Naive thymus-derived CD4-positive, alpha-beta T cell (primary cell): ENCODE measurements at regions not wholly inside any gene's neighbourhood (a gene's known extent, or its start where the extent isn't known, plus 50 kb on each side); places are given as distances from the start of the nearest gene placed in this dataset.

ENCODE experiments used
- ATAC-seq: fragments of 150-1000 bp; cut with Tn5 transposase; 2 replicates; pipeline ENCODE4 v1.10.0; 2021; ENCODE audit warnings: mild to moderate bottlenecking, moderate library complexity
- CTCF ChIA-PET: fragments of 350-600 bp; sonication (Branson Sonifier 250); formaldehyde crosslinking; loops from one replicate; lab custom pipeline; 2021; ENCODE audit warnings: antibody characterized with exemption; lab: Charles Lee
- POLR2A ChIA-PET: fragments of 350-600 bp; sonication (Branson Sonifier 250); formaldehyde crosslinking; loops from one replicate; lab custom pipeline; 2021; ENCODE audit warnings: antibody characterized with exemption, inconsistent platforms; lab: Charles Lee
- DNase-seq, 9 donors: peaks; one replicate each; pipeline versions ENCODE4 v3.0.0 to v3.0.0-alpha.2; 2020 to 2022; ENCODE audit warnings: mixed read lengths in 1 of 9
- H3K27ac ChIP-seq: one replicate; pipeline ENCODE4 v1.7.0; 2013; ENCODE audit warnings: mild to moderate bottlenecking, low read depth, low read length, moderate library complexity
- H3K27me3 ChIP-seq, 2 donors: one replicate each; pipeline ENCODE4 v1.7.0; 2013; ENCODE audit warnings: low read length in 2 of 2, mild to moderate bottlenecking in 2 of 2, moderate library complexity in 2 of 2; ENCODE audit not compliant: control insufficient read depth in 2 of 2, insufficient read depth in 2 of 2
- H3K36me3 ChIP-seq, 3 experiments: 1 replicate in 2 of 3; 2 replicates in 1 of 3; pipeline ENCODE4 v1.7.0; 2013; ENCODE audit warnings: low read length in 3 of 3, mild to moderate bottlenecking in 3 of 3, moderate library complexity in 1 of 3; ENCODE audit not compliant: insufficient read depth in 3 of 3, control insufficient read depth in 2 of 3
- H3K4me1 ChIP-seq, 2 donors: one replicate each; pipeline ENCODE4 v1.7.0; 2013; ENCODE audit warnings: low read length in 2 of 2, mild to moderate bottlenecking in 2 of 2, moderate library complexity in 1 of 2; ENCODE audit not compliant: control insufficient read depth in 2 of 2, insufficient read depth in 2 of 2
- H3K4me3 ChIP-seq: 2 replicates; pipeline ENCODE4 v1.7.0; 2013; ENCODE audit warnings: mild to moderate bottlenecking, low read length
- H3K9me3 ChIP-seq, 3 experiments: 1 replicate in 2 of 3; 2 replicates in 1 of 3; pipeline ENCODE4 v1.7.0; 2013; ENCODE audit warnings: low read length in 3 of 3; ENCODE audit not compliant: control insufficient read depth in 2 of 3
- H3K27ac Mint-ChIP-seq, 9 donors: one replicate each; pipeline ENCODE4 v1.8.0; 2020 to 2022; ENCODE audit warnings: mixed read lengths in 9 of 9, mild to moderate bottlenecking in 8 of 9, moderate library complexity in 5 of 9, inconsistent platforms in 2 of 9
- H3K27me3 Mint-ChIP-seq, 5 donors: one replicate each; pipeline ENCODE4 v1.8.0; 2021 to 2022; ENCODE audit warnings: mixed read lengths in 5 of 5, mild to moderate bottlenecking in 1 of 5
- H3K36me3 Mint-ChIP-seq, 5 donors: one replicate each; pipeline ENCODE4 v1.8.0; 2020 to 2022; ENCODE audit warnings: mixed read lengths in 5 of 5, mild to moderate bottlenecking in 3 of 5, inconsistent platforms in 1 of 5
- H3K4me1 Mint-ChIP-seq, 7 donors: one replicate each; pipeline ENCODE4 v1.8.0; 2020 to 2022; ENCODE audit warnings: mixed read lengths in 7 of 7, mild to moderate bottlenecking in 3 of 7, inconsistent platforms in 1 of 7
- H3K4me3 Mint-ChIP-seq, 10 donors: one replicate each; pipeline ENCODE4 v1.8.0; 2020 to 2022; ENCODE audit warnings: mild to moderate bottlenecking in 10 of 10, mixed read lengths in 10 of 10, moderate library complexity in 6 of 10, inconsistent platforms in 2 of 10
- H3K9me3 Mint-ChIP-seq, 11 donors: one replicate each; pipeline ENCODE4 v1.8.0; 2020 to 2022; ENCODE audit warnings: mixed read lengths in 11 of 11, mild to moderate bottlenecking in 4 of 11, inconsistent platforms in 1 of 11, moderate library complexity in 1 of 11
- intact Hi-C, 2 donors: fragments of 100-400 bp; cut with micrococcal nuclease; formaldehyde crosslinking; loops; one replicate each; pipeline ENCODE4 v1.15.1; 2023

DNA sequence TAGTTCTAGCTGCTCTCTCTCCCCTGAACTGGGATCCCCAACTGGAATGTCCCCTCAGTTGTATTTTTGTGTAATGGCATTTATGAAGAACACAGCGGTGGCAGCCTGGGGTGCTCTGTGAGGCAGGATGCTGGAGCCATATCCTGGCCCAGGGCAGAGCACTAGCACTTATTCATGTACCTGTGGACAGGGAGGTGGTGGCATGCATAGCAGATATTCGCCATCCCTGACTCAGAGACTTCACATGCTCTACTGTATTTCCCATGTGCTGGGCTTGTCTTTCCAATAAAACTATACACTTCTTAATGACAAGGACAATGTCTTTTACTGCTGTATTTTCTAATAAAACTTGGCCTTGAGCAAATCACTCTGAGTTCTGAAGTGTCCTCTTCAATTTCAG is 125.3 kb downstream of the ADAMTS15 start:
- H3K9me3 Mint-ChIP-seq, result no peaks in the 10 kb centered on the region
- Histone ChIP-seq H3K9me3 (no peaks in the 10 kb centered on the region), H3K27me3 (no peaks in the 10 kb centered on the region), H3K36me3 (no peaks in the 10 kb centered on the region), H3K4me3 (no peak overlapping the region), H3K4me1 (no peaks in the 10 kb centered on the region), H3K27ac (no peak overlapping the region)
- no peak overlapping the region for H3K27ac Mint-ChIP-seq
- H3K4me3 Mint-ChIP-seq, result no peak overlapping the region
- intact Hi-C loops, result no loop called here
- ChIA-PET CTCF (no interaction called here), POLR2A (no interaction called here)
- ATAC-seq (no peak), DNase-seq (no peak)
- H3K27me3 Mint-ChIP-seq, result peaks cover 0 to 9% (median 4%) of the 10 kb centered on the region in 5 donors
- no peaks in the 10 kb centered on the region for H3K4me1 Mint-ChIP-seq
- H3K36me3 Mint-ChIP-seq, result no peaks in the 10 kb centered on the region

DNA sequence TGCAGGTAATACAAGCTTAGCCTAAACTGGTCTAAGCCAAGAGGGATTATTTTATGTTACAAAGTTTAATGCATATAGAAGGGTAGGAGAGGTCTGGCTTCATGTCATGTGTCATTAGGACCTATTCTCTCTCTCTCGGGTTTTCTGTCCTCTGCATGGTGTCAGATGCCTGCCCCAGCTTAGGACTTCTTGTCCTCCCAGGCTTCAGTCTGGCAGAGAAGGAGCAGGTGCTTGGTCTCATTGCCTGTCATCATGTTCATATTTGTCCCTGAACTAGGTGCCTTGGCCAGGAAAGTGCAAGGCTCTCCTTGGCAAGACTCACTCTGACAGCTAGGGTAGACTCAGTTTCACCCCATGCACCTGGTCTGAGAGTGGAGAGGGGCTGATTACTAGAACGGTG is 126.3 kb downstream of the ADAMTS15 start:
- H3K9me3 ChIP-seq, result no peaks in the 10 kb centered on the region
- no peak overlapping the region for H3K27ac ChIP-seq
- POLR2A ChIA-PET, result no interaction called here
- H3K27me3 Mint-ChIP-seq, result peaks cover 0 to 9% (median 4%) of the 10 kb centered on the region in 5 donors
- H3K27me3 ChIP-seq, result no peaks in the 10 kb centered on the region
- H3K36me3 ChIP-seq, result no peaks in the 10 kb centered on the region
- no peaks in the 10 kb centered on the region for H3K4me1 ChIP-seq
- H3K4me3 Mint-ChIP-seq, result no peak overlapping the region
- CTCF ChIA-PET, result no interaction called here
- H3K27ac Mint-ChIP-seq, result no peak overlapping the region
- ATAC-seq (no peak), DNase-seq (no peak)
- no peak overlapping the region for H3K4me3 ChIP-seq
- H3K4me1 Mint-ChIP-seq, result no peaks in the 10 kb centered on the region
- intact Hi-C loops, result no loop called here
- no peaks in the 10 kb centered on the region for H3K36me3 Mint-ChIP-seq
- H3K9me3 Mint-ChIP-seq, result no peaks in the 10 kb centered on the region

DNA sequence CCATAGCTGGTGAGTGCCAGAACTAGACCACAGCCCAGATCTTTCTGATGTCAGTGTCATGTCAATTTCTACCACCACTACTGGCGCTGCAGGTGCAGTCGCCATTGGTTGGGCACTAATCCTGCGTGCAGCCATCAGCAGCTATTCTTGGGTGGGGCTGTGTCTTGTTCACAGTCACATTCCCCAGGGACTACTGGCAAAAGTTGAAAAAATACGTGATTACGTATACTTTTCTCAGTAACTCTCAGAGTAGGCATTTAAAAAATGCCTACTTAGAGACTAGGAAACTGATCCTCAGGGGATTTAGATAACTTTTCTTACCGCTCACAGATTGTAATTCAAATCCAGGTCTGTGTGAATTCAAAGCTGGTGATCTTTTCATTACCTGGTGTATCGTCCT is 127.7 kb downstream of the ADAMTS15 start:
- H3K27me3 Mint-ChIP-seq, result peaks cover 0 to 13% (median 4%) of the 10 kb centered on the region in 5 donors
- H3K4me1 Mint-ChIP-seq, result no peaks in the 10 kb centered on the region
- ChIA-PET POLR2A (no interaction called here), CTCF (no interaction called here)
- H3K27ac Mint-ChIP-seq, result no peak overlapping the region
- ATAC-seq (no peak), DNase-seq (no peak)
- Histone ChIP-seq H3K36me3 (no peaks in the 10 kb centered on the region), H3K27me3 (no peaks in the 10 kb centered on the region), H3K27ac (no peak overlapping the region), H3K9me3 (no peaks in the 10 kb centered on the region), H3K4me3 (no peak overlapping the region), H3K4me1 (no peaks in the 10 kb centered on the region)
- no peaks in the 10 kb centered on the region for H3K36me3 Mint-ChIP-seq
- H3K4me3 Mint-ChIP-seq, result no peak overlapping the region
- H3K9me3 Mint-ChIP-seq, result peaks cover 0 to 2% (median 0%) of the 10 kb centered on the region in 11 donors
- intact Hi-C loops, result no loop called here

DNA sequence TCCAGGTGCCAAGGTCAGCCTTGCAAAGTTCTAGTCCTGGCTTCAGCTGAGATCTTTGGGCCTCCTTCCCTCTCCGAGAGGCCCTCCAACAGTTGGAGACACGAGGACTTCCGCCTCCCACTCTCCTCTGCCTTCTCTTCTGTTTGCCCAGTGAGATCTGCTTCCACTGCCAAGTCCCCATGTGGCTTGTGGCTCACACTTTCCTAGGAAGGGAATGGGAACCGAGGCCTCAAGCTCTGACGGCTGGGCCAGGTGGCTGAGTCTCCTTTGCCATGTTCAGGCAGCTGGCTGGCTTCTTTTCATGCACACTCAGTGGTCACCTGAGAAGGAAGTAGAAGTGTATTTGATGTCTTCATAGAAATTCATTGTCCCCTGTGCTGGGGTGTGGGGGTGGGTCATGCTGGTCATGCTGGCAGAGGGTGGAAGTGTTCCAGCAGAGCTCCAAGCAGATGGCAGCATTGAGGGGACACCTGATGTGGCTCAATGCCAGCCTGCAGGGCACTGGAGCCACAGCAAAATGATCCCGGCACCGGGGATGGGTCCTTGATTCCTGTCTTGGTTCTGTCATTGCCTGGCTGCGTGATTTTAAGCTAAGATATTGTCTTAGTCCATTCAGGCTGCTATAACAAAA is 130.4 kb downstream of the ADAMTS15 start:
- H3K27me3 ChIP-seq, result no peaks in the 10 kb centered on the region
- H3K27ac ChIP-seq, result no peak overlapping the region
- POLR2A ChIA-PET, result no interaction called here
- Mint-ChIP-seq H3K27ac (no peak overlapping the region), H3K36me3 (no peaks in the 10 kb centered on the region), H3K9me3 (peaks cover 0 to 2% (median 0%) of the 10 kb centered on the region in 11 donors), H3K4me1 (peaks cover 0 to 1% (median 0%) of the 10 kb centered on the region in 7 donors), H3K4me3 (no peak overlapping the region), H3K27me3 (peaks cover 7 to 20% (median 10%) of the 10 kb centered on the region in 5 donors)
- CTCF ChIA-PET, result no interaction called here
- no peak for ATAC-seq
- DNase-seq, result no peak
- intact Hi-C loops, result no loop called here
- H3K36me3 ChIP-seq, result no peaks in the 10 kb centered on the region
- no peak overlapping the region for H3K4me3 ChIP-seq
- no peaks in the 10 kb centered on the region for H3K4me1 ChIP-seq
- H3K9me3 ChIP-seq, result no peaks in the 10 kb centered on the region

DNA sequence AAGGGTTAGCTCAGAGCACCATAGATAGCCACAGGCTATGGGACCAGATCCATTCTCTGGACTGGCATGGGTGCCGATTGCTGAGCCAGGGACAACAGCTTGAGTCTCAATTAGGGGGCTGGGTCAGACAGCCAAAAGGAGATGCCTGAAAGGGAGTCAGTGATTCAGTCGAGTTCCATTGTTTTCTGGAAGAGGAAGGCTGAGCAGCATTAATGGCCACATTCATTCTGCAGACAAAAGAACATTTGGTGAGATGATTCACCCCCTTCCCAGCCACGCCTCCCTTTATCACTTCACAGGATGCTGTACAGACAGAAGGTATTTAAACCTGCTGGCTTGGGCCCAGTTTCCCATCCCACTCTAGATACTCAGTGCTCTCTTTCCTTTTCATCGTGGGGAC is 131.9 kb downstream of the ADAMTS15 start:
- H3K27me3 Mint-ChIP-seq, result peaks cover 7 to 22% (median 13%) of the 10 kb centered on the region in 5 donors
- no peaks in the 10 kb centered on the region for H3K36me3 Mint-ChIP-seq
- Histone ChIP-seq H3K36me3 (no peaks in the 10 kb centered on the region), H3K4me3 (no peak overlapping the region), H3K27ac (no peak overlapping the region), H3K4me1 (no peaks in the 10 kb centered on the region), H3K9me3 (no peaks in the 10 kb centered on the region), H3K27me3 (no peaks in the 10 kb centered on the region)
- H3K4me1 Mint-ChIP-seq, result peaks cover 0 to 1% (median 0%) of the 10 kb centered on the region in 7 donors
- intact Hi-C loops, result no loop called here
- H3K27ac Mint-ChIP-seq, result no peak overlapping the region
- ChIA-PET CTCF (no interaction called here), POLR2A (no interaction called here)
- peaks cover 0 to 2% (median 0%) of the 10 kb centered on the region in 11 donors for H3K9me3 Mint-ChIP-seq
- H3K4me3 Mint-ChIP-seq, result no peak overlapping the region
- DNase-seq (no peak), ATAC-seq (no peak)

DNA sequence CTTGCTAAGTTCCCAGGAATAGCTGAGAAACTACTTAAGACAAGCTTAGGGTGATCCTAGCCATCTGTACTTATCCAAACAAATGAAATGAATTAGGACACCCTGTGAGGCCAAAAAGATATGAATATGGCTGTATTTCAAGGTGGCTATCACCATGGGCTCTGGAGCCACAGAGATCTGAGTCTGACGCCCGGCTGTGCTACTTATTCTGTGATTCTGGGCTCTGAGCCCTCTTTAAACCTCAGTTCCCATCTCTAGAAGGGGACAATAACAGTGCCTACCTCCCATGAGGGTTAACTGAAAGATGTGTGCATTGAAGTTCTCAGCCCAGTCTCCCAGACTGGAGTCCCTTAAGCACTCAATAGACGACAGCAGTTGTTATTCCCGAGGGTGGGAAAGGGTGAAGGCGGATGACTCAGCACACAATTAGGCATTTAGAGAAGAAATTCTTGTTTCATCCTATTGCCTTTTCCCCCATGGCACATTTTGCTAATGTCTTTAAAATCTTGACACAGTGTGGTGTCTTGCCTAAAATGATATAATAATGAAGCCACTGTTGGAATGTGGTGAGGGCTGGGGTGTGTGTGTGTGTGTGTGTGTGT is 132.5 kb downstream of the ADAMTS15 start:
- no peak overlapping the region for H3K27ac Mint-ChIP-seq
- Histone ChIP-seq H3K4me3 (no peak overlapping the region), H3K36me3 (no peaks in the 10 kb centered on the region), H3K4me1 (no peaks in the 10 kb centered on the region), H3K27ac (no peak overlapping the region), H3K27me3 (no peaks in the 10 kb centered on the region), H3K9me3 (no peaks in the 10 kb centered on the region)
- ATAC-seq, result no peak
- H3K4me1 Mint-ChIP-seq, result peaks cover 0 to 1% (median 0%) of the 10 kb centered on the region in 7 donors
- ChIA-PET CTCF (no interaction called here), POLR2A (no interaction called here)
- peaks cover 0 to 2% (median 0%) of the 10 kb centered on the region in 11 donors for H3K9me3 Mint-ChIP-seq
- intact Hi-C loops, result no loop called here
- peaks cover 7 to 23% (median 13%) of the 10 kb centered on the region in 5 donors for H3K27me3 Mint-ChIP-seq
- no peak for DNase-seq
- no peaks in the 10 kb centered on the region for H3K36me3 Mint-ChIP-seq
- no peak overlapping the region for H3K4me3 Mint-ChIP-seq

DNA sequence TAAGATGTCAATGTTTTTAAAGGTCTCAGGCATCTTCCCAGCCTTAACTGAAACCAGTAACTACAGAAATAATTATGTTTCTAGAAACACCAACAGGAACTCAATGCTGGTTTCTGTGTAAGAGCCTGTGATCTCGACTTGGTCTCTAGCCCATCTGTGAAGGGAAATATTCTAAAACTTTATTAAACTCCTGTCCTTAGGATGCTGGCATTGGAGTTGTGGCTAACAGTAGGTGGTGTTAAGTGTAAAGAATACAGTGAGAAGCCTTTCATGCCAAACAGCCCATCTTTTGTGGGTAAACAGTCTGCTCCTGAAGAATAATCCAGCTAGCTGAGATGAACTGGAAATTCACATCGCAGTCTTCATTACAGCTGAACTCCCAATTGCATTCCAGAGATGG is 133.2 kb downstream of the ADAMTS15 start:
- Histone ChIP-seq H3K4me3 (no peak overlapping the region), H3K27me3 (no peaks in the 10 kb centered on the region), H3K9me3 (no peaks in the 10 kb centered on the region), H3K27ac (no peak overlapping the region), H3K4me1 (no peaks in the 10 kb centered on the region), H3K36me3 (no peaks in the 10 kb centered on the region)
- ChIA-PET POLR2A (no interaction called here), CTCF (no interaction called here)
- no peaks in the 10 kb centered on the region for H3K36me3 Mint-ChIP-seq
- H3K4me1 Mint-ChIP-seq, result peaks cover 0 to 1% (median 0%) of the 10 kb centered on the region in 7 donors
- H3K27ac Mint-ChIP-seq, result no peak overlapping the region
- DNase-seq, result no peak
- H3K4me3 Mint-ChIP-seq, result no peak overlapping the region
- intact Hi-C loops, result no loop called here
- H3K9me3 Mint-ChIP-seq, result peaks cover 0 to 6% (median 0%) of the 10 kb centered on the region in 11 donors
- H3K27me3 Mint-ChIP-seq, result peaks cover 7 to 23% (median 13%) of the 10 kb centered on the region in 5 donors
- no peak for ATAC-seq
